ENCODE measurements at regions not wholly inside any gene's neighbourhood (a gene's known extent, or its start where the extent isn't known, plus 50 kb on each side); places are given as distances from the start of the nearest gene placed in this dataset.

DNA sequence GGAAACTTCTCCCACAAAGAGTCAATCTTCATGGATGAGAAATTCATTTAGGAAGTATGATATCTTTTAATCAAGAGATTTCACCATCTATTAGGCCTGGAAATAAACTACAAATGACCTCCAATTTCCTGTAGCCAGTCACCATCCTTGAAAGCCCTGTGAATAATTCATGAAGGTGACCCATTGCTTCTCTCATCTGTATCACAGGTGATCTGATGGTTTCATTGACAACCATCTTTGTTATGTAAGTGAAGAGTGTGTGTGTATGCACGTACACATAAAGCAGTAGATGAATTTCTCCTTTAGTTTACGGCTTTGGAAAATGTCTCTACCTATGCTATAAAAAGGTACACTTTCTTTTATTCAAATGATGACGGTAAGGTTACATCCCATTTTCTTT, 644.1 kb upstream of the KLF4 start:
- no peak overlapping the region for H3K27ac Mint-ChIP-seq
- no peak for DNase-seq (ENCODE audit: low spot score)

DNA sequence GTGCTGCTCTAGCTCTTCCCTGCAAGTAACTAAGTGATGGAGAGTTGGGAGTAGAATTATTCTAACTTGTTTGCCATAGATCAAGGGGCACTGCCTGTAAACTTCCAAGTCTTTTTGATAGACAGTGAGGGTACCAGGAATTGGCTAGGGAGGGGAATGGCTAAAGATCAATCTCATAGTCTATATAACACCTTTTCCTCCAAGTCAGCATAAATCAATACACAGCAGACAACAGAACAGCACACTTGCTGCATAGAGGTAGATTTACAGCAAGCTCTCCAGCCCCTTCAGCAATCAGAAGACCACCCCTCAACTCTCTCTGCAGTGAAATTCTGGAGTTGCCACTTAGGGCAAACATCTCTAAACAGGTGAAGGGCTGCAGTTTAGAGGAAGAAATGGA, 643.5 kb upstream of the KLF4 start:
- intact Hi-C loops (cut with micrococcal nuclease) = no loop called here
- Mint-ChIP-seq H3K9me3 (no peaks in the 10 kb centered on the region), H3K4me3 (no peak overlapping the region), H3K36me3 (ENCODE audit: low read depth) (no peaks in the 10 kb centered on the region), H3K4me1 (ENCODE audit: low read depth) (no peaks in the 10 kb centered on the region), H3K27me3 (ENCODE audit: insufficient read depth) (no peaks in the 10 kb centered on the region), H3K27ac (no peak overlapping the region)
- no peak for DNase-seq (ENCODE audit: low spot score)

More for the DNA sequence above, 644.1 kb upstream of the KLF4 start:
- intact Hi-C loops (cut with micrococcal nuclease) = no loop called here
- Mint-ChIP-seq H3K4me1 (ENCODE audit: low read depth) (no peaks in the 10 kb centered on the region), H3K4me3 (no peak overlapping the region), H3K36me3 (ENCODE audit: low read depth) (no peaks in the 10 kb centered on the region), H3K9me3 (no peaks in the 10 kb centered on the region), H3K27me3 (ENCODE audit: insufficient read depth) (no peaks in the 10 kb centered on the region)

DNA sequence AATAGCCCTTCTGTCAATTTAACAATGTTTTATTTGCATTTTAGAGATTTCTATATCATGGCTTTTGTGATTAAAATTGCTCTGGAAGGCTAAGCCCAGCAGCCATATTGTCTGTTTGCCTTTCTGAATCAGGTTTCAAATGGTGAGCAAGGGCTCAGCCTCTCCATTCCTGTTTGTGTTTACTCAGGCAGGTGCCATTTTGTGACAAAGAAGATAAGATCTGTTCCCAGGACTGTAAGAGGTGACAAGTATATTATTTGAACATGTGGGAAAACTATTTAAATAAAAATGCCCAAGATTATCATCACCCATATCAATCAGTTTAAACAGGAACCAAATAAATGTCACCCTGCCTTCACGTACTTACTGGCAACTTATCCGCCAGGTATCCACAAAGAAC, 641.3 kb upstream of the KLF4 start:
- intact Hi-C loops (cut with micrococcal nuclease) = no loop called here
- Mint-ChIP-seq H3K27me3 (ENCODE audit: insufficient read depth) (no peaks in the 10 kb centered on the region), H3K4me1 (ENCODE audit: low read depth) (no peaks in the 10 kb centered on the region), H3K36me3 (ENCODE audit: low read depth) (no peaks in the 10 kb centered on the region), H3K4me3 (no peak overlapping the region), H3K9me3 (no peaks in the 10 kb centered on the region), H3K27ac (no peak overlapping the region)
- DNase-seq (ENCODE audit: low spot score) = no peak

DNA sequence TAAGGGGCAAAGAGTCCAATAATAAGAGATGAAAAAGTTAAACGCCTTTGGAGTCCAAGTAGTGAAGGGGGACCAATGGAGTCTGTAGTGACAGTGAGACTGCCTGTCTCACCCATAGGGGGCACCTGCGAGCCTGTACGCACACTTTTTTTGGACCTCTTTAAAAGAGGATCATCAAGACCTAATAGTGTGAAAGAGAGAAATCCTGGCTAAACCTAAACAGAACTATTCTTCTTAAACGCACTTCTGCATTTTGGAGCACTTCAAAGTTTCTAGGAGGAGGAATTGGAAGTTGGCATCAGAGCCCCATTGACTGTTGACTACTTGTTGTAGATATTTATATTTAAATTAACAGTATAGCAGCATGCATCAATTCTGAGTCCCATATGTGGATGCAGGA, 636.1 kb upstream of the KLF4 start:
- no peaks in the 10 kb centered on the region for H3K36me3 Mint-ChIP-seq (ENCODE audit: low read depth)
- peaks cover 3% of the 10 kb centered on the region for H3K9me3 Mint-ChIP-seq
- H3K27me3 Mint-ChIP-seq (ENCODE audit: insufficient read depth) = no peaks in the 10 kb centered on the region
- no peak for DNase-seq (ENCODE audit: low spot score)
- no peak overlapping the region for H3K27ac Mint-ChIP-seq
- intact Hi-C loops (cut with micrococcal nuclease) = no loop called here
- no peak overlapping the region for H3K4me3 Mint-ChIP-seq
- no peaks in the 10 kb centered on the region for H3K4me1 Mint-ChIP-seq (ENCODE audit: low read depth)

DNA sequence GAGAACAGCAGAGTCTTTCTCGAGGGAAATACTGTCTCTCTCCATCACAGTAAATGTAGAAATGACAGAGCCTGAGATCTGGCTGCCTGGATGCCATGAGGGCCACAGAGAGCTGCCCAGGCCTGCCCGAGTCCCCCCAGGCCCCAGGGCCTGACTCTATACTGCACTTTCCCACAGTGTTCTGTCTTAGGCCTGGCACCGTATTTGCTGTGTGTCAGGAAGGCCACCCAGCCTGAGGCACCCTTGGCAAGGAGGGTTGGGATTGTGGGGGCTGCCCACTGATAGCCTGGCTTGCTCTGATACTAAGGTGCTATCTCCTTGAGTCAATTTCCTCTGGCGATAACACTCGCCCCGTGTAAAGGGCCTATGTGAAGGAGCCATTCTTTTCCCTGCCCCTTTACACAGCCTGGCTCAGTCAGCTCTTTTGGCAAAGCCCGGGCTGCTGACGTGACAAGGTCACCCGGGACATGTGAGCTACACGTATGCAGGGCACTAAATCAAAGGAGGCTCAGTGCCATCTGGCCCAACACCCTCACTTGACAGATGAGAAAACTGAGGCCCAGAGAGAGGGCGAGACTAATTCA, 630.1 kb upstream of the KLF4 start:
- peaks cover 9% of the 10 kb centered on the region for H3K9me3 Mint-ChIP-seq
- no peak overlapping the region for H3K27ac Mint-ChIP-seq
- intact Hi-C loops (cut with micrococcal nuclease) = no loop called here
- H3K4me3 Mint-ChIP-seq = no peak overlapping the region
- H3K4me1 Mint-ChIP-seq (ENCODE audit: low read depth) = no peaks in the 10 kb centered on the region
- H3K36me3 Mint-ChIP-seq (ENCODE audit: low read depth) = no peaks in the 10 kb centered on the region
- no peak for DNase-seq (ENCODE audit: low spot score)
- no peaks in the 10 kb centered on the region for H3K27me3 Mint-ChIP-seq (ENCODE audit: insufficient read depth)

DNA sequence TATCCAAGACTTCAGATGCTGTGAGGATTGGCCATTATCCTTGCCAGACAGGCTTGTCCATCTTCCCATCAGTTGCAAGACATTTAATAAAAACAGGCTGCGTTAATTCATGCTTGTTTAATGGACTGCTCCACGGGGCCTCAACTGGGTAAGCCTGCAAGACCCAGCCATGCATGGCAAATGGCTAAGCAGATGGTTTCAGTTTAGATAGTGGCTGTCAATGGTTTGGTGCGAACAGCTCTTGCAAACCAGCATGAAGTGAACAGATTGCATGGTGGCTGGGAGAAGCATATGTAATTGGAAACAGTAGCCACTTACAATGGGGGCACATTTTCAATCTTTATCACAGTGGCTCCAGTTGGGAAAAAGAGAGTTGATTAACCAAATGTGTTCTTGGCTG, 628.2 kb upstream of the KLF4 start:
- Mint-ChIP-seq H3K4me3 (no peak overlapping the region), H3K4me1 (ENCODE audit: low read depth) (no peaks in the 10 kb centered on the region), H3K9me3 (peaks cover 9% of the 10 kb centered on the region), H3K27me3 (ENCODE audit: insufficient read depth) (no peaks in the 10 kb centered on the region), H3K36me3 (ENCODE audit: low read depth) (no peaks in the 10 kb centered on the region), H3K27ac (no peak overlapping the region)
- intact Hi-C loops (cut with micrococcal nuclease) = no loop called here
- no peak for DNase-seq (ENCODE audit: low spot score)

DNA sequence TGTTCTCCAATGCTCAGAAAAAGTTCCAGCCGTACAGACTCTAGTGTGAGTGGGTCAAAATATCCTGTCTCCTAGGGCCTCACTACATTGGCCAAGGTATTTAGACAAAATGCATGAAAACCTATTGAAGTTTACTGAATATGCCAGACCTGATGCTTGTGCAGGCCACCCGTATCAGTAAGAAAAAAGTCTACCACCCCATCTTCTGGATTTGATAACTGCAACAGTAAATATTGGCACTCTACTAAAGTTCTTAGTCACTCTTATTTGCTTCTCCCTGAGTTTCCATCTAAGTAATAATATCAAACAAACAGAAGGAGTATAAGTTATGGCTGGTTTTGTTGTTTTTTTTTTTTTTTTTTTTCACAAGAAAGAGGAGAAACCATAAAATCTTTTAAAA, 627.7 kb upstream of the KLF4 start:
- H3K4me1 Mint-ChIP-seq (ENCODE audit: low read depth) = no peaks in the 10 kb centered on the region
- no peaks in the 10 kb centered on the region for H3K36me3 Mint-ChIP-seq (ENCODE audit: low read depth)
- no peaks in the 10 kb centered on the region for H3K27me3 Mint-ChIP-seq (ENCODE audit: insufficient read depth)
- no peak overlapping the region for H3K27ac Mint-ChIP-seq
- no peak overlapping the region for H3K4me3 Mint-ChIP-seq
- intact Hi-C loops (cut with micrococcal nuclease) = no loop called here
- H3K9me3 Mint-ChIP-seq = peaks cover 9% of the 10 kb centered on the region
- DNase-seq (ENCODE audit: low spot score) = no peak

DNA sequence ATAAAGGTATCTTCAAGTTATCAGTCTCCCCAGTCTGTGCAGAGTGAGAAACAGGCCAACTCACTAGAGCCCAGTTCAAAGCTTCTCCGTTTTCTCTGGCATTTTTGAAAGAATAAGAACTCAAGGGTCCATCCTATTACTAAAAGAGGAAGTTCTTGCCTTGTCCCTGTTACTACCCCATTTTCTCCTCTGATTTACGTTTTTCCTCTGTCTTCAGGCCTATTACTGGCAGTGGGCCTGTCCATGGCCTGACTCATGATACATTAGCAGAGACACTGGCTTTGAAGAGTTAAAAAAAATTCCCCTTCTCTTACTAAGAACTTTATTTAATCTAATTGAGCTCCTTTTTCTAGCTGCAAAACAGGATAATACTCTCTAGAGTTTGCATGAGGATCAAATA, 624.0 kb upstream of the KLF4 start:
- Mint-ChIP-seq H3K27ac (no peak overlapping the region), H3K9me3 (peaks cover 4% of the 10 kb centered on the region), H3K27me3 (ENCODE audit: insufficient read depth) (no peaks in the 10 kb centered on the region), H3K36me3 (ENCODE audit: low read depth) (no peaks in the 10 kb centered on the region), H3K4me1 (ENCODE audit: low read depth) (no peaks in the 10 kb centered on the region), H3K4me3 (no peak overlapping the region)
- no peak for DNase-seq (ENCODE audit: low spot score)
- intact Hi-C loops (cut with micrococcal nuclease) = no loop called here

DNA sequence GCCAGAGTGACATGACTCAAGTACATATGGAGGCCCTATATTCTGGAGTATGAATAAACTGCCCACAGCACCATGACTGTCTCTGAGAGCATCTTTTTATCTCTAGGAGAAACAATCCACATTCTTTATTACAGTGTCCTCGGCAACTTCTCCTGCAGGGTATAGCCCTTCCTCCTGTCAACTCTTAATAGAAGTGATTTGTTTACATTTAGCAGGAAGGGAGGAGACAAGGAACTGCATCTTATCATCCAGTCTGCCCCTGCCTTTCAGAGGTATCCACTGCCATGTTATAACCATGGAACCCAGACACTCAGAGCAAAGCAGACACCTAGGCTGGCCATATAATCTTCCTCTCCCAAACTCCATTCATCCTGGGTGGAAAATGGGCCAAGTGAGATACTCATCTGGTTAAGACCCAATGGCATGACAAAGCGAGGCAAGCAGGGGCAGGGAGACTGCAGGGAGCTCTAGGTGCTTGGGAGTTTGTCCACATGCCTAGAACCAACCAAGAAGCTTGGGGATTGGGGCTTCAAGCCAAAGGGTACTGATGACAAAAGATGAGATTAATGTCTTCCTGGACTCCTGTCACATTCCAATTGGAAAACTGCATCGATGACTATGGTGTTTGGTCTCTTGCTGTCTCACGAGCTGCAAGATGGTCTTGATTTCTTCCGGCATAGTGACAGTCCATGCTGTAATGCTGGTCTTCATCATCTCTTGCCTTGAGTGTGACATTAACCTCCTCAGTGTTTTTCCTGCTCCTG, 620.5 kb upstream of the KLF4 start:
- no peaks in the 10 kb centered on the region for H3K27me3 Mint-ChIP-seq (ENCODE audit: insufficient read depth)
- no peaks in the 10 kb centered on the region for H3K9me3 Mint-ChIP-seq
- intact Hi-C loops (cut with micrococcal nuclease) = no loop called here
- no peak for DNase-seq (ENCODE audit: low spot score)
- H3K4me3 Mint-ChIP-seq = no peak overlapping the region
- no peaks in the 10 kb centered on the region for H3K4me1 Mint-ChIP-seq (ENCODE audit: low read depth)
- no peaks in the 10 kb centered on the region for H3K36me3 Mint-ChIP-seq (ENCODE audit: low read depth)
- no peak overlapping the region for H3K27ac Mint-ChIP-seq

DNA sequence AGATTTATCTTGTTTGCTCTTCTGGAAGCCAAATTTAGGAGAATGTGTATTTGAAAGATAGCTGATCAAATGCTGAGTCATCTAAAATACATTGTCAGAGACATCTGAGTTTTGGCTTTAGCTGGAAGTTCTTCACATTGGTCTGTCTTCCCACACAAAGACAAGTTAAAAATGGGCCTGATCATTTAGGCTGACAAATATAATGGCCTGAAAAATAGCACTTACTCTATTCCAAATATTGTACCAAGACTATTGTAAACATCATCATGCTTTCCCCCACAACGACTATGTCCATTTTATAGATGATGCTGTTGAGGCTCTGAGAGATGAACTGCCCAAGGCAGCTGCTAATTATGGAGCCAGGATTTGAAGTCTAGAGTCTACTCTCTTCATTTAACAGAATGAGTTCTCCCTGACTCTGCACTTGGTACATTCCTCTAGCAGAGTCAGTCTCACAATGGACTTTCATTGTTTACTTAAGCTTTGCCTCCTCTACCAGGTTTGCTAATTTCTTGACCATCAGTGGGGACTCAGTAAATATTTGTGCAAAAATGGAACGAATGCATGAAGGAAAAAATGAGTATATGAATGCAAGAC, 619.4 kb upstream of the KLF4 start:
- no peaks in the 10 kb centered on the region for H3K36me3 Mint-ChIP-seq (ENCODE audit: low read depth)
- H3K9me3 Mint-ChIP-seq = no peaks in the 10 kb centered on the region
- no peak overlapping the region for H3K4me3 Mint-ChIP-seq
- H3K27ac Mint-ChIP-seq = no peak overlapping the region
- DNase-seq (ENCODE audit: low spot score) = no peak
- H3K27me3 Mint-ChIP-seq (ENCODE audit: insufficient read depth) = no peaks in the 10 kb centered on the region
- intact Hi-C loops (cut with micrococcal nuclease) = no loop called here
- no peaks in the 10 kb centered on the region for H3K4me1 Mint-ChIP-seq (ENCODE audit: low read depth)

DNA sequence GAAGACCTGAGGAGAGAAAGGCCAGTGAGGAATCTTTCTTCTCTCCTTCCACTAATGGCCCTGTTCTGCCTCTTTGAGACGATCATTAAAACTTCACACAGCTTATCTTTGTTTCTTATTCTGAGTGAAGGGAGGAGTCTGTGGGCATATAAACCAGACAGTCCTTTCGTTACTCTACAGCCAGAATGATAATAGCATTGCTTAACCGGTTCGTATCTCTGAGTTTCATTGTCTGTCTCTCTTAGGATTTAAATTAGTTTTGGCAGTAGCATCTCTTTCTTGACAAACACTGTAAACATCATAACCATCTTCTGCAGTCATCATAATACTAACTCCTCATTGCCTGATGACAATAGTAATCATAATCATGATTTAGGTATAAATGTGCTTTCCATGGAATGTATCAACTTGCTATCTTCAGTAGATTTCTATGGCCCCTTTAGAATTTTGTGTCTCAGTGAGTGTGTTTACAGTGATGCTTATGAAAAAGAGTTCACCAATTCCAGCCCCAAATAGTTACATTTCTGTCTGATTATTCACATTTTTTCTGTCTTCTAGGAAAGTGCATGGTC, 618.8 kb upstream of the KLF4 start:
- intact Hi-C loops (cut with micrococcal nuclease) = no loop called here
- H3K27me3 Mint-ChIP-seq (ENCODE audit: insufficient read depth) = no peaks in the 10 kb centered on the region
- H3K27ac Mint-ChIP-seq = no peak overlapping the region
- no peak for DNase-seq (ENCODE audit: low spot score)
- no peaks in the 10 kb centered on the region for H3K4me1 Mint-ChIP-seq (ENCODE audit: low read depth)
- no peak overlapping the region for H3K4me3 Mint-ChIP-seq
- no peaks in the 10 kb centered on the region for H3K9me3 Mint-ChIP-seq
- no peaks in the 10 kb centered on the region for H3K36me3 Mint-ChIP-seq (ENCODE audit: low read depth)

DNA sequence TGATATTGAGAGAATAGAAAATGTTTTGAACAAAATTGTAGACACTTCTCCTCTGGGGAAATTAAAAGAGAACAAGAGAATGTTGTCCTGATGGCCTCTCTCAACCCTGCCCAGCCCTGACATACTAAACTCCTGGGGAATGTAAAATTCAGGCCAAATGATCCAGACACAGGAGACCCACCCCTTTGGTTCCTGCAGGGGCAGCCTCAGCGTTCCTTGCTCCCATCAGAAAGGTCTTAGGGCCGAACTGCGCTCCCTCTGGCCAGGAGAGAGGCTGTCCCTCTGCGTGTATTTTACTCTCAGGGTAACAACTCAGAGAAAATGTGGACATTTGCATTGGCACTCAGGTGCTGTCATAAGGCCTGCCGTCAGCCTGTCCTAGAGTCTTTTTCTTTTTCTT, 616.3 kb upstream of the KLF4 start:
- H3K27me3 Mint-ChIP-seq (ENCODE audit: insufficient read depth) = no peaks in the 10 kb centered on the region
- intact Hi-C loops (cut with micrococcal nuclease) = no loop called here
- H3K4me1 Mint-ChIP-seq (ENCODE audit: low read depth) = no peaks in the 10 kb centered on the region
- no peak overlapping the region for H3K4me3 Mint-ChIP-seq
- no peaks in the 10 kb centered on the region for H3K36me3 Mint-ChIP-seq (ENCODE audit: low read depth)
- DNase-seq (ENCODE audit: low spot score) = no peak
- no peak overlapping the region for H3K27ac Mint-ChIP-seq
- H3K9me3 Mint-ChIP-seq = no peaks in the 10 kb centered on the region

DNA sequence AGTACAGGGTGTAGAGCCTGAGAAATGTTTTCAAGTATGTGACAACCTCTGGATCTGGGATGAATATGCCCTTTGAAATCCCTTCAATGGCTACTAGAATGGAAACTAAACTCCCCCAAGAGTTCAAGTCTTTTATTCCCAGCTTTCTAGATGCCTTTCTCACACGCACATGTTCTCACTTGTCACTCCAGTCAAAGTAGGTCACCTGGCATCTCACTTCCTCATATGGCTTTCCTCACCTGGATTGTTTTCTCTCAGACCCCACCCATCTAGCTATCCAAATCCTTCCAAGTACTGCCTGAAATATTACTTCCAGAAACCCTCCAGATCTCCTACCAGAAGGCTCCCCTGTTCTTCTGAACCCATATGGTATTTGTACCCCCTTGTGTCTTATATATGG, 615.4 kb upstream of the KLF4 start:
- no peaks in the 10 kb centered on the region for H3K36me3 Mint-ChIP-seq (ENCODE audit: low read depth)
- no peaks in the 10 kb centered on the region for H3K27me3 Mint-ChIP-seq (ENCODE audit: insufficient read depth)

More for the DNA sequence above, 615.4 kb upstream of the KLF4 start:
- no peak overlapping the region for H3K27ac Mint-ChIP-seq
- H3K9me3 Mint-ChIP-seq = no peaks in the 10 kb centered on the region
- intact Hi-C loops (cut with micrococcal nuclease) = no loop called here
- H3K4me1 Mint-ChIP-seq (ENCODE audit: low read depth) = no peaks in the 10 kb centered on the region
- no peak overlapping the region for H3K4me3 Mint-ChIP-seq
- DNase-seq (ENCODE audit: low spot score) = no peak

All from activated T-helper 1 cell treated with anti-CD3 and anti-CD28 coated beads, Interleukin-12 subunit alpha, Interleukin-12 subunit beta, Interleukin-2, Interleukin-4 antibody, amounts not matched to agents 30 ng/mL and 10 ng/mL and 1 ng/mL, durations not matched to agents 14 hours and 24 hours and 36 hours (primary cell).